ENCODE measurements at regions not wholly inside any gene's neighbourhood (a gene's known extent, or its start where the extent isn't known, plus 50 kb on each side); places are given as distances from the start of the nearest gene placed in this dataset.

- Histone ChIP-seq H3K27ac (ENCODE audit: low read depth in 1 of 2, low read length in 2 of 2) (no peak overlapping the region), H3K27me3 (ENCODE audit: control insufficient read depth in 4 of 4, insufficient read depth in 4 of 4, low read length in 3 of 4) (peaks cover 0 to 2% (median 0%) of the 10 kb centered on the region in 4 donors), H3K4me3 (ENCODE audit: low read depth in 1 of 3, low read length in 3 of 3) (no peak overlapping the region), H3K4me1 (ENCODE audit: control insufficient read depth in 4 of 4, insufficient read depth in 4 of 4, low read length in 3 of 4) (peaks cover 0 to 2% (median 0%) of the 10 kb centered on the region in 4 donors), H3K36me3 (ENCODE audit: control insufficient read depth in 4 of 4, insufficient read depth in 3 of 4, low read depth in 1 of 4, low read length in 3 of 4) (no peaks in the 10 kb centered on the region), H3K9me3 (ENCODE audit: control insufficient read depth in 4 of 4, low read length in 3 of 4) (no peaks in the 10 kb centered on the region), H3K9ac (ENCODE audit: low read depth in 1 of 2, low read length in 2 of 2) (no peak overlapping the region)
- DNase-seq (ENCODE audit: low spot score), result no peak
- WGBS, result 17% methylated on average over 8 of the region's 8 CpGs
- TF ChIP-seq RAD21 (IDR thresholded peaks at IDR 0.05) (no peak), HNF4A (conservative IDR thresholded peaks at IDR 0.05) (no peak), RXRA (IDR thresholded peaks at IDR 0.05) (no peak), CTCF (IDR thresholded peaks at IDR 0.05; ENCODE audit: low read depth, low read length, missing input control) (no peak), EGR1 (IDR thresholded peaks at IDR 0.05; ENCODE audit: low read depth in 2 of 2) (no peak), FOXA2 (IDR thresholded peaks at IDR 0.05) (no peak), JUND (IDR thresholded peaks at IDR 0.05) (no peak), HNF4G (IDR thresholded peaks at IDR 0.05) (no peak), YY1 (IDR thresholded peaks at IDR 0.05) (no peak), TAF1 (conservative IDR thresholded peaks at IDR 0.05) (no peak), NR2F2 (IDR thresholded peaks at IDR 0.05) (no peak), SP1 (IDR thresholded peaks at IDR 0.05) (no peak), GABPA (IDR thresholded peaks at IDR 0.05 in 1 of 2, conservative IDR thresholded peaks at IDR 0.05 in 1 of 2) (no peak), ZBTB33 (IDR thresholded peaks at IDR 0.05) (no peak), MAX (IDR thresholded peaks at IDR 0.05) (no peak), FOXA1 (IDR thresholded peaks at IDR 0.05) (no peak)
- TF ChIP-seq, protein P1, sequence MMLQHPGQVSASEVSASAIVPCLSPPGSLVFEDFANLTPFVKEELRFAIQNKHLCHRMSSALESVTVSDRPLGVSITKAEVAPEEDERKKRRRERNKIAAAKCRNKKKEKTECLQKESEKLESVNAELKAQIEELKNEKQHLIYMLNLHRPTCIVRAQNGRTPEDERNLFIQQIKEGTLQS (IDR thresholded peaks at IDR 0.05), result no peak
- TF ChIP-seq, protein P2, sequence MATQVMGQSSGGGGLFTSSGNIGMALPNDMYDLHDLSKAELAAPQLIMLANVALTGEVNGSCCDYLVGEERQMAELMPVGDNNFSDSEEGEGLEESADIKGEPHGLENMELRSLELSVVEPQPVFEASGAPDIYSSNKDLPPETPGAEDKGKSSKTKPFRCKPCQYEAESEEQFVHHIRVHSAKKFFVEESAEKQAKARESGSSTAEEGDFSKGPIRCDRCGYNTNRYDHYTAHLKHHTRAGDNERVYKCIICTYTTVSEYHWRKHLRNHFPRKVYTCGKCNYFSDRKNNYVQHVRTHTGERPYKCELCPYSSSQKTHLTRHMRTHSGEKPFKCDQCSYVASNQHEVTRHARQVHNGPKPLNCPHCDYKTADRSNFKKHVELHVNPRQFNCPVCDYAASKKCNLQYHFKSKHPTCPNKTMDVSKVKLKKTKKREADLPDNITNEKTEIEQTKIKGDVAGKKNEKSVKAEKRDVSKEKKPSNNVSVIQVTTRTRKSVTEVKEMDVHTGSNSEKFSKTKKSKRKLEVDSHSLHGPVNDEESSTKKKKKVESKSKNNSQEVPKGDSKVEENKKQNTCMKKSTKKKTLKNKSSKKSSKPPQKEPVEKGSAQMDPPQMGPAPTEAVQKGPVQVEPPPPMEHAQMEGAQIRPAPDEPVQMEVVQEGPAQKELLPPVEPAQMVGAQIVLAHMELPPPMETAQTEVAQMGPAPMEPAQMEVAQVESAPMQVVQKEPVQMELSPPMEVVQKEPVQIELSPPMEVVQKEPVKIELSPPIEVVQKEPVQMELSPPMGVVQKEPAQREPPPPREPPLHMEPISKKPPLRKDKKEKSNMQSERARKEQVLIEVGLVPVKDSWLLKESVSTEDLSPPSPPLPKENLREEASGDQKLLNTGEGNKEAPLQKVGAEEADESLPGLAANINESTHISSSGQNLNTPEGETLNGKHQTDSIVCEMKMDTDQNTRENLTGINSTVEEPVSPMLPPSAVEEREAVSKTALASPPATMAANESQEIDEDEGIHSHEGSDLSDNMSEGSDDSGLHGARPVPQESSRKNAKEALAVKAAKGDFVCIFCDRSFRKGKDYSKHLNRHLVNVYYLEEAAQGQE (IDR thresholded peaks at IDR 0.05), result no peak
Measured at GRCh38 chr1:81517987-81518386, 282.7 kb upstream of the ADGRL2 start.

Data from liver (tissue), 8 donors.